Kidney (tissue), 13 donors: ENCODE measurements at regions not wholly inside any gene's neighbourhood (a gene's known extent, or its start where the extent isn't known, plus 50 kb on each side); places are given as distances from the start of the nearest gene placed in this dataset.

Experiments
- DNase-seq, 5 donors: peaks; one replicate each; pipeline ENCODE4 v3.0.0-alpha.2; 2013 to 2020
- FAIRE-seq: peaks from 2 replicates; lab custom pipeline; 2012; peaks lifted over from hg19 to GRCh38; lab: Jason Lieb, UNC
- H3K27ac ChIP-seq, 2 donors: one replicate each; pipeline ENCODE4 v1.7.0; 2013; ENCODE audit warnings: low read depth in 2 of 2, low read length in 2 of 2, inconsistent platforms in 1 of 2
- H3K27me3 ChIP-seq: one replicate; pipeline ENCODE4 v1.7.1; 2013; ENCODE audit warnings: low read length, inconsistent platforms; ENCODE audit not compliant: control insufficient read depth, insufficient read depth
- H3K36me3 ChIP-seq, 3 donors: one replicate each; pipeline versions ENCODE4 v1.7.0 to v1.7.1; 2013; ENCODE audit warnings: low read length in 3 of 3, control low read depth in 1 of 3, inconsistent platforms in 1 of 3; ENCODE audit not compliant: insufficient read depth in 3 of 3, control insufficient read depth in 2 of 3
- H3K4me1 ChIP-seq, 3 donors: one replicate each; pipeline versions ENCODE4 v1.7.0 to v1.7.1; 2013; ENCODE audit warnings: low read length in 3 of 3, inconsistent platforms in 1 of 3, low read depth in 1 of 3; ENCODE audit not compliant: control insufficient read depth in 2 of 3, insufficient read depth in 2 of 3
- H3K4me3 ChIP-seq, 3 donors: one replicate each; pipeline versions ENCODE4 v1.7.0 to v1.8.1; 2013; ENCODE audit warnings: low read length in 3 of 3, control low read depth in 1 of 3, inconsistent platforms in 1 of 3
- H3K9ac ChIP-seq, 3 donors: one replicate each; pipeline versions ENCODE4 v1.7.0 to v1.7.1; 2013; ENCODE audit warnings: low read length in 3 of 3, control low read depth in 1 of 3, inconsistent platforms in 1 of 3
- H3K9me3 ChIP-seq, 3 donors: one replicate each; pipeline versions ENCODE4 v1.7.0 to v1.7.1; 2013; ENCODE audit warnings: low read length in 3 of 3, control low read depth in 1 of 3, inconsistent platforms in 1 of 3; ENCODE audit not compliant: control insufficient read depth in 2 of 3, insufficient read depth in 1 of 3
- CTCF ChIP-seq: IDR thresholded peaks from 3 replicates; pipeline ENCODE4 v1.5.1; 2012; ENCODE audit warnings: mild to moderate bottlenecking, moderate library complexity, borderline replicate concordance; ENCODE audit not compliant: insufficient read depth; ENCODE audit errors: extremely low read depth
- intact Hi-C: fragments of 100-400 bp; cut with DNase I; formaldehyde crosslinking; loops from one replicate; pipeline ENCODE4 v1.11.1; 2022
- donor health status: control.
- donor health status: control.
- donor health status: control.
- donor health status: control.
- donor health status: control.
- donor health status: DM: yes; HTN: yes; CAD: no.
- donor health status: Normal renal cell carcinoma (clear cell type).

GRCh38 chr13:62049992-62050391 lies 634.3 kb upstream of the PCDH20 start:
- Histone ChIP-seq H3K4me3 (no peak overlapping the region), H3K27ac (no peak overlapping the region), H3K36me3 (no peaks in the 10 kb centered on the region), H3K4me1 (no peaks in the 10 kb centered on the region), H3K27me3 (no peaks in the 10 kb centered on the region), H3K9me3 (no peaks in the 10 kb centered on the region), H3K9ac (no peak overlapping the region)
- no peak for TF ChIP-seq CTCF
- intact Hi-C loops, result no loop called here
- FAIRE-seq, result peak; percentile 29
- DNase-seq, result no peak

GRCh38 chr13:62046512-62046911 lies 630.9 kb upstream of the PCDH20 start:
- H3K9ac ChIP-seq, result no peak overlapping the region
- no peaks in the 10 kb centered on the region for H3K9me3 ChIP-seq
- intact Hi-C loops, result no loop called here
- TF ChIP-seq CTCF, result no peak
- FAIRE-seq (no peak), DNase-seq (no peak)
- H3K27me3 ChIP-seq, result no peaks in the 10 kb centered on the region
- no peak overlapping the region for H3K4me3 ChIP-seq
- no peaks in the 10 kb centered on the region for H3K36me3 ChIP-seq
- H3K27ac ChIP-seq, result no peak overlapping the region
- H3K4me1 ChIP-seq, result no peaks in the 10 kb centered on the region

GRCh38 chr13:62043600-62043999 lies 628.0 kb upstream of the PCDH20 start:
- H3K4me1 ChIP-seq, result no peaks in the 10 kb centered on the region
- no peaks in the 10 kb centered on the region for H3K9me3 ChIP-seq
- TF ChIP-seq CTCF, result no peak
- no peak overlapping the region for H3K4me3 ChIP-seq
- intact Hi-C loops, result no loop called here
- no peaks in the 10 kb centered on the region for H3K27me3 ChIP-seq
- no peaks in the 10 kb centered on the region for H3K36me3 ChIP-seq
- FAIRE-seq (no peak), DNase-seq (no peak)
- H3K27ac ChIP-seq, result no peak overlapping the region
- no peak overlapping the region for H3K9ac ChIP-seq

GRCh38 chr13:62040806-62041205 lies 625.2 kb upstream of the PCDH20 start:
- no peaks in the 10 kb centered on the region for H3K36me3 ChIP-seq
- no peak overlapping the region for H3K9ac ChIP-seq
- no peak overlapping the region for H3K27ac ChIP-seq
- no peaks in the 10 kb centered on the region for H3K9me3 ChIP-seq
- no peak for DNase-seq
- no peaks in the 10 kb centered on the region for H3K27me3 ChIP-seq
- intact Hi-C loops, result no loop called here
- no peaks in the 10 kb centered on the region for H3K4me1 ChIP-seq
- no peak for FAIRE-seq
- H3K4me3 ChIP-seq, result no peak overlapping the region
- TF ChIP-seq CTCF, result no peak
